Activated CD4-positive, alpha-beta T cell treated with anti-CD3 and anti-CD28 coated beads for 36 hours (primary cell): ENCODE measurements at regions not wholly inside any gene's neighbourhood (a gene's known extent, or its start where the extent isn't known, plus 50 kb on each side); places are given as distances from the start of the nearest gene placed in this dataset.

Experiments
- ATAC-seq: fragments of 200-7000 bp; cut with Tn5 transposase; one replicate; pipeline ENCODE4 v1.10.0; 2021; ENCODE audit warnings: mild to moderate bottlenecking, moderate library complexity
- CTCF ChIA-PET: fragments of 350-600 bp; sonication (Branson Sonifier 250); formaldehyde crosslinking; loops from one replicate; lab custom pipeline; 2021; ENCODE audit warnings: antibody characterized with exemption; lab: Charles Lee
- POLR2A ChIA-PET: fragments of 350-600 bp; sonication (Branson Sonifier 250); formaldehyde crosslinking; loops from one replicate; lab custom pipeline; 2021; ENCODE audit warnings: antibody characterized with exemption, inconsistent platforms; lab: Charles Lee
- DNase-seq: peaks from one replicate; pipeline ENCODE4 v3.0.0-alpha.2; 2020
- H3K27ac Mint-ChIP-seq: one replicate; pipeline ENCODE4 v1.8.0; 2021; ENCODE audit warnings: mixed read lengths
- H3K27me3 Mint-ChIP-seq: one replicate; pipeline ENCODE4 v1.8.0; 2021; ENCODE audit warnings: mixed read lengths
- H3K36me3 Mint-ChIP-seq: one replicate; pipeline ENCODE4 v1.8.0; 2021; ENCODE audit warnings: low read depth, mixed read lengths
- H3K4me1 Mint-ChIP-seq: one replicate; pipeline ENCODE4 v1.8.0; 2021; ENCODE audit warnings: mixed read lengths
- H3K4me3 Mint-ChIP-seq: one replicate; pipeline ENCODE4 v1.8.0; 2021; ENCODE audit warnings: mild to moderate bottlenecking, moderate library complexity, mixed read lengths
- H3K9me3 Mint-ChIP-seq: one replicate; pipeline ENCODE4 v1.8.0; 2021; ENCODE audit warnings: low read depth, mixed read lengths
- intact Hi-C, 2 experiments: fragments of 100-400 bp; cut with DNase I in 1 of 2; cut with micrococcal nuclease in 1 of 2; formaldehyde crosslinking; loops; one replicate each; pipeline versions ENCODE4 v1.14.2 to v1.15.1; 2022 to 2024; cut with DNase I, micrococcal nuclease

- CTCF ChIA-PET, result interaction anchor here (0.6 kb wide), 1 partner anchor 1194 kb away, joined by 3 read pairs; no protein-coding TSS in a partner anchor
- POLR2A ChIA-PET, result no interaction called here
- Mint-ChIP-seq H3K27ac (no peak overlapping the region), H3K9me3 (peaks cover 4% of the 10 kb centered on the region), H3K36me3 (no peaks in the 10 kb centered on the region), H3K27me3 (no peaks in the 10 kb centered on the region), H3K4me1 (no peaks in the 10 kb centered on the region), H3K4me3 (no peak overlapping the region)
- intact Hi-C loops, result no loop called here
- DNase-seq (no peak), ATAC-seq (no peak)
These were observed 691.6 kb downstream of the DIAPH3 start for GRCh38 chr13:59472134-59472533.

- no peak for DNase-seq
- POLR2A ChIA-PET, result no interaction called here
- H3K27ac Mint-ChIP-seq, result no peak overlapping the region
- CTCF ChIA-PET, result no interaction called here
- H3K4me3 Mint-ChIP-seq, result no peak overlapping the region
- H3K36me3 Mint-ChIP-seq, result no peaks in the 10 kb centered on the region
- intact Hi-C loops, result loop anchor here in 1 of 2 experiments (5.0 kb wide), 1 partner anchor 203 kb away; no protein-coding TSS in a partner anchor
- no peaks in the 10 kb centered on the region for H3K9me3 Mint-ChIP-seq
- ATAC-seq, result no peak
- H3K27me3 Mint-ChIP-seq, result no peaks in the 10 kb centered on the region
- no peaks in the 10 kb centered on the region for H3K4me1 Mint-ChIP-seq
These were observed 689.0 kb downstream of the DIAPH3 start for GRCh38 chr13:59474696-59475095.

GRCh38 chr13:59475911-59476310 is 687.8 kb downstream of the DIAPH3 start:
- ChIA-PET CTCF (no interaction called here), POLR2A (no interaction called here)
- no peak for ATAC-seq
- Mint-ChIP-seq H3K36me3 (no peaks in the 10 kb centered on the region), H3K4me1 (no peaks in the 10 kb centered on the region), H3K4me3 (no peak overlapping the region), H3K27me3 (no peaks in the 10 kb centered on the region), H3K9me3 (no peaks in the 10 kb centered on the region), H3K27ac (no peak overlapping the region)
- intact Hi-C loops, result loop anchor here in 1 of 2 experiments (5.0 kb wide), 1 partner anchor 201 kb away; no protein-coding TSS in a partner anchor
- no peak for DNase-seq

- H3K9me3 Mint-ChIP-seq, result no peaks in the 10 kb centered on the region
- H3K4me3 Mint-ChIP-seq, result no peak overlapping the region
- H3K27me3 Mint-ChIP-seq, result no peaks in the 10 kb centered on the region
- POLR2A ChIA-PET, result no interaction called here
- H3K27ac Mint-ChIP-seq, result no peak overlapping the region
- DNase-seq (no peak), ATAC-seq (no peak)
- no peaks in the 10 kb centered on the region for H3K36me3 Mint-ChIP-seq
- intact Hi-C loops, result loop anchor here in 1 of 2 experiments (5.0 kb wide), 1 partner anchor 201 kb away; no protein-coding TSS in a partner anchor
- H3K4me1 Mint-ChIP-seq, result no peaks in the 10 kb centered on the region
- CTCF ChIA-PET, result no interaction called here
These were observed 687.4 kb downstream of the DIAPH3 start for GRCh38 chr13:59476366-59476765.

- intact Hi-C loops, result loop anchor here in 1 of 2 experiments (5.0 kb wide), 1 partner anchor 200 kb away; no protein-coding TSS in a partner anchor
- H3K36me3 Mint-ChIP-seq, result no peaks in the 10 kb centered on the region
- H3K9me3 Mint-ChIP-seq, result no peaks in the 10 kb centered on the region
- ATAC-seq, result no peak
- POLR2A ChIA-PET, result no interaction called here
- no peak overlapping the region for H3K27ac Mint-ChIP-seq
- CTCF ChIA-PET, result no interaction called here
- H3K4me1 Mint-ChIP-seq, result no peaks in the 10 kb centered on the region
- H3K4me3 Mint-ChIP-seq, result no peak overlapping the region
- DNase-seq, result peak; percentile 11
- H3K27me3 Mint-ChIP-seq, result no peaks in the 10 kb centered on the region
These were observed 686.7 kb downstream of the DIAPH3 start for GRCh38 chr13:59477011-59477410.

- Mint-ChIP-seq H3K4me3 (no peak overlapping the region), H3K4me1 (no peaks in the 10 kb centered on the region), H3K27me3 (no peaks in the 10 kb centered on the region), H3K27ac (no peak overlapping the region), H3K36me3 (no peaks in the 10 kb centered on the region), H3K9me3 (no peaks in the 10 kb centered on the region)
- ATAC-seq (no peak), DNase-seq (no peak)
- intact Hi-C loops, result loop anchor here in 1 of 2 experiments (5.0 kb wide), 1 partner anchor 198 kb away; no protein-coding TSS in a partner anchor
- ChIA-PET POLR2A (no interaction called here), CTCF (no interaction called here)
These were observed 684.8 kb downstream of the DIAPH3 start for GRCh38 chr13:59478908-59479307.

GRCh38 chr13:59479629-59480028 is 684.1 kb downstream of the DIAPH3 start:
- H3K27ac Mint-ChIP-seq, result no peak overlapping the region
- ChIA-PET POLR2A (no interaction called here), CTCF (interaction anchor here (0.7 kb wide), 1 partner anchor 35 kb away, joined by 3 read pairs; no protein-coding TSS in a partner anchor)
- H3K4me1 Mint-ChIP-seq, result no peaks in the 10 kb centered on the region
- no peaks in the 10 kb centered on the region for H3K27me3 Mint-ChIP-seq
- DNase-seq (no peak), ATAC-seq (no peak)
- intact Hi-C loops, result loop anchor here in 1 of 2 experiments (5.0 kb wide), 1 partner anchor 198 kb away; no protein-coding TSS in a partner anchor
- no peaks in the 10 kb centered on the region for H3K36me3 Mint-ChIP-seq
- no peak overlapping the region for H3K4me3 Mint-ChIP-seq
- H3K9me3 Mint-ChIP-seq, result no peaks in the 10 kb centered on the region

- H3K36me3 Mint-ChIP-seq, result no peaks in the 10 kb centered on the region
- H3K4me3 Mint-ChIP-seq, result no peak overlapping the region
- intact Hi-C loops, result no loop called here
- CTCF ChIA-PET, result interaction anchor here (0.6 to 0.7 kb wide), 3 partner anchors 12 to 34 kb away, joined by 3 to 4 read pairs (median 4); no protein-coding TSS in a partner anchor
- no peak overlapping the region for H3K27ac Mint-ChIP-seq
- H3K4me1 Mint-ChIP-seq, result no peaks in the 10 kb centered on the region
- POLR2A ChIA-PET, result no interaction called here
- DNase-seq (no peak), ATAC-seq (no peak)
- H3K9me3 Mint-ChIP-seq, result no peaks in the 10 kb centered on the region
- H3K27me3 Mint-ChIP-seq, result no peaks in the 10 kb centered on the region
These were observed 683.1 kb downstream of the DIAPH3 start for GRCh38 chr13:59480396-59481259.

- no peak for DNase-seq
- ChIA-PET POLR2A (no interaction called here), CTCF (no interaction called here)
- ATAC-seq, result no peak
- H3K4me3 Mint-ChIP-seq, result no peak overlapping the region
- H3K27me3 Mint-ChIP-seq, result peaks cover 2% of the 10 kb centered on the region
- intact Hi-C loops, result no loop called here
- H3K9me3 Mint-ChIP-seq, result no peaks in the 10 kb centered on the region
- H3K27ac Mint-ChIP-seq, result no peak overlapping the region
- no peaks in the 10 kb centered on the region for H3K36me3 Mint-ChIP-seq
- H3K4me1 Mint-ChIP-seq, result no peaks in the 10 kb centered on the region
These were observed 680.1 kb downstream of the DIAPH3 start for GRCh38 chr13:59483501-59484145.

- intact Hi-C loops, result no loop called here
- POLR2A ChIA-PET, result no interaction called here
- no peak for DNase-seq
These were observed 675.8 kb downstream of the DIAPH3 start for GRCh38 chr13:59487883-59488282.

GRCh38 chr13:59488436-59488835 is 675.3 kb downstream of the DIAPH3 start:
- H3K27me3 Mint-ChIP-seq, result peaks cover 3% of the 10 kb centered on the region
- POLR2A ChIA-PET, result no interaction called here
- no peaks in the 10 kb centered on the region for H3K36me3 Mint-ChIP-seq
- no peak overlapping the region for H3K27ac Mint-ChIP-seq
- intact Hi-C loops, result no loop called here
- peaks cover 2% of the 10 kb centered on the region for H3K4me1 Mint-ChIP-seq
- CTCF ChIA-PET, result no interaction called here
- DNase-seq (no peak), ATAC-seq (no peak)
- no peaks in the 10 kb centered on the region for H3K9me3 Mint-ChIP-seq
- H3K4me3 Mint-ChIP-seq, result no peak overlapping the region

More at GRCh38 chr13:59487883-59488282, 675.8 kb downstream of the DIAPH3 start:
- H3K27ac Mint-ChIP-seq, result no peak overlapping the region
- H3K36me3 Mint-ChIP-seq, result no peaks in the 10 kb centered on the region
- no peaks in the 10 kb centered on the region for H3K4me1 Mint-ChIP-seq
- no peak overlapping the region for H3K4me3 Mint-ChIP-seq
- H3K9me3 Mint-ChIP-seq, result no peaks in the 10 kb centered on the region
- H3K27me3 Mint-ChIP-seq, result peaks cover 3% of the 10 kb centered on the region
- CTCF ChIA-PET, result no interaction called here
- ATAC-seq, result no peak
